DLD1 (cell line): ENCODE measurements at regions not wholly inside any gene's neighbourhood (a gene's known extent, or its start where the extent isn't known, plus 50 kb on each side); places are given as distances from the start of the nearest gene placed in this dataset.

Experiments used
- in situ Hi-C: cut with HindIII; loops from 2 replicates; pipeline ENCODE4 v1.10.0; 2017; ENCODE audit warnings: low sequenced_read_pairs

DNA sequence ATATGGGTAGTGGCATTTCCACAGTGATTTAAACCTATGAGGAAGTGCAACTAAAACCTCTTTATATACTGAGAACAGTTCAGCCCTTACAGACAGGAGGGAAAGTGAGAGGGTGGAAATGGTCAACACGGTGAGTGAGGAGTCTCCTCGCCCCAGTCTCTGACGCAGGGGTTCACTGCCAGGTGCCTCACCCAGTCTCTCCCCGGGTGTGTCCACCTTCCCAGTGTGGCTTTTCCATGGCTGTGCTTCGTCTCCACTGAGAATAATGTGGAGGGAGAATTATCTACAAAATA is 116.6 kb upstream of the TOP3B start:
- in situ Hi-C loops, result no loop called here

GRCh38 chr22:22098457-22099193 is 116.0 kb upstream of the TOP3B start:
- in situ Hi-C loops, result no loop called here

- in situ Hi-C loops, result no loop called here
These were observed 115.2 kb upstream of the TOP3B start for GRCh38 chr22:22097727-22098228.

DNA sequence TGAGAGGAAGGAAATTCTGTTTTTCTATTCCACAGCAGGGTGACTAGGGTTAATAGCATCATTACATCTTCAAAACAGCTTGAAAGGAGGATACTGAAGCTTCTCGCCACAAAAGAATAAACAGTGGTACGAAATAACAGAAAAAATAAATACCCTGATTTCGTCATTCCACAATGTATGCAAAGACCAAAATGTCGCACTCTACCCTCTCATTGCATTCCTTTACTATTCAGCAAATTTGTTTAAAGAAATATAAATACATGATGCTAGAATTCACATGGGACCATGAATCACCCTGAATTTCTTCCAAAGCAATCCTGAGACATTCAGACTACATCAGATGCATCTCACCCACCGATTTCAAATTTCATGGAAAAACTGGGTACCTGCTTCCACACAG is 112.3 kb upstream of the TOP3B start:
- in situ Hi-C loops, result no loop called here

DNA sequence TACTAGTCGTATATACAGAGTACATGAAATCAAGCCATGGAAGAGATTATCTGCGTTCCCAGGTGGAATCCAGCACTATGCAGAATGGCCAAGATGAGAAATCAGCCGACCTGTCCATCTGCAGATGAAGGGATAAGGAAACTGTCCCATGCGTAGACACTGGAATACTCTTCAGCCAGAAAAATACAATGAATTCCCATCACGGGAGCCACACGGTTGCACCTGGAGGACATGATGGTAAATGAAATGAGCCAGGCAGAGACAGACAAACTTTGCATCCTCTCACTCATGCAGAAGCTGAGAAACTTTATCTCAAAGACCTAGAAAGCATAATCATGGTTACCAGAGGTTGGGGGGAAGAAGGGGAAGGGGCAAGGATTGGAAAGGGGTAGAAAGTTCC is 111.9 kb upstream of the TOP3B start:
- in situ Hi-C loops, result no loop called here

- in situ Hi-C loops, result no loop called here
These were observed 111.2 kb upstream of the TOP3B start for GRCh38 chr22:22093743-22094142.

DNA sequence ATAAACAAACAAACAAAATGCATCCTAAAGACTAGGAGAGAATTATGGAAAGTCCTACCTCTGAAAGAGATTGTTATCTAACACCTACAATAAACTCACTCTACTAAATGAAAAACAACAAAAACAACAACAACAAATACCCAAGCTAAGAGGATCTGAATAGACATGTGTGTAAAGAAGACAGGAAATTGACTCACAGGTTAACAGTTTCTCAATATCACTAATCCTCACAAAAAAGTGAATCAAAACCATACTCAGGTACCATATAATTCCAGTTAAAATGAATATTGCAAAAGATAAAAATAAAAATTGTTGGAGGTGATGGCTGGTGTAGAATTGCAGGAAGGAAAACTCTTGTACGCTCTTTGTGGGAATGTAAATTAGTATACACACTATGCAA is 110.4 kb upstream of the TOP3B start:
- in situ Hi-C loops, result no loop called here

DNA sequence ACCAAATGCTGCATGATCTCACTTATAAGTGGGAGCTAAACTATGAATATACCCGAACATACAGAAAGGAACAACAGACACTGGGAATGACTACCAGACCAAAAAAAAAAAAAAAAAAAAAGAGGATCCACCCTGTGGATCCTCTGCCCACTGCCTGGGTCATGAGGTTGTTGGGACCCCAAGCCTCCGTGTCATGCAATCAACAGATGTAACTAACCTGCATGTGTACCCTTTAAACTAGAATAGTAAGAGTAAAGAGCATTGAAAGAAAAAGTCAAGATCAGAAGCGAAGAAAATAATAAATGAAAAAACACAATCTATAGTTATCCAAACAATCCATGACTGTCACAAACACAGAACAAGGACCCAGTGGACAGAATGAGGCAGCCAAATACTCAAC is 109.5 kb upstream of the TOP3B start:
- in situ Hi-C loops, result no loop called here

DNA sequence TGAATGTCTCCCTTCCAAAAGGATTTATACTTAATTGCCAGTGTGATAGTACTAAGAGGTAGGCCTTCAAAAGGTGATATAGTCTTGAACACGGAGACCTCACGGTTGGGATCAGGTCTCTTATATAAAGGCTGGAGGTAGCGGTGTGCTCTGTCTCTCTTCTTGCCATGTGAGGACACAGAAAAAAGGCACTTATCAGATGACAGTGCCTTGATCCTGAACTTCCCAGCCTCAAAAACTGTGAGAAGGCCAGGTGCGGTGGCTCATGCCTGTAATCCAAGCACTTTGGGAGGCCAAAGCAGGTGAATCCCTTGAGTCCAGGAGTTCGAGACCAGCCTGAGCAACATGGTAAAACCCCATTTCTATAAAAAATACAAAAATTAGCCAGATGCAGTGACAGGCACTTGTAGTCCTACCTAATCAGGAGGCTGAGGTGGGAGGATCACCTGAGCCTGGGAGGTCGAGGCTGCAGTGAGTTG is 108.9 kb upstream of the TOP3B start:
- in situ Hi-C loops, result no loop called here

DNA sequence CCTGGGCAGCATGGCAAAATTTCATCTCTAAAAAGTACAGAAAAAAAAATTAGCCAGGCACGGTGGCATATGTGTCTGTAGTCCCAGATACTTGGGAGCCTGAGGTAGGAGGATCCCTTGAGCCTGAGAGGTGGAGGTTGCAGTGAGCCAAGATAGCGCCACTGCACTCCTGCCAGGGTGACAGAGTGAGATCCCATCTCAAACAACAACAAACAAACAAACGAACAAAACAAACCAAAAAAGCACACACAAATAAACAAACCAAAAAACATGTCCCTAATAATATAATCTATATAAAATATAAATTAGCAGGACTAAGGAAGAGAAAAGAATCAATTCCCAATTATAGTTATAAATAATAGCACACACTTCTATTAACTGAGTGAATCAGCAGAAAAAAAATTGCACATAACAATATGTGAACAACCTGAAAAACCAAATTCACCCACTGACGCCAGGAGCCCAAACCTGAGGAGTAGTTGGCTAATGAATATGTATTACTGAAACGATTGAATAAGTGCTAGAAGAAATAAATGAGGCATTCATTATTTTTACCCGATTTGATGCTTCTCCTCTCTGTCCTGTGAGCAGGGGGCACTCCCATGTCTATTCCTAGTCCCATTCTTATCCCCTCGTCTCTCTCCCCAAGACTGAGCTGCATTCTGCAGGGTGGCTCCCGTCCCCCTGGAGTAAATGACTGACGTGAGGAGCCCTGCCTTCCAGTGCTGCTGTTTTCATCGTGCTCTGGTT is 108.2 kb upstream of the TOP3B start:
- in situ Hi-C loops, result no loop called here

DNA sequence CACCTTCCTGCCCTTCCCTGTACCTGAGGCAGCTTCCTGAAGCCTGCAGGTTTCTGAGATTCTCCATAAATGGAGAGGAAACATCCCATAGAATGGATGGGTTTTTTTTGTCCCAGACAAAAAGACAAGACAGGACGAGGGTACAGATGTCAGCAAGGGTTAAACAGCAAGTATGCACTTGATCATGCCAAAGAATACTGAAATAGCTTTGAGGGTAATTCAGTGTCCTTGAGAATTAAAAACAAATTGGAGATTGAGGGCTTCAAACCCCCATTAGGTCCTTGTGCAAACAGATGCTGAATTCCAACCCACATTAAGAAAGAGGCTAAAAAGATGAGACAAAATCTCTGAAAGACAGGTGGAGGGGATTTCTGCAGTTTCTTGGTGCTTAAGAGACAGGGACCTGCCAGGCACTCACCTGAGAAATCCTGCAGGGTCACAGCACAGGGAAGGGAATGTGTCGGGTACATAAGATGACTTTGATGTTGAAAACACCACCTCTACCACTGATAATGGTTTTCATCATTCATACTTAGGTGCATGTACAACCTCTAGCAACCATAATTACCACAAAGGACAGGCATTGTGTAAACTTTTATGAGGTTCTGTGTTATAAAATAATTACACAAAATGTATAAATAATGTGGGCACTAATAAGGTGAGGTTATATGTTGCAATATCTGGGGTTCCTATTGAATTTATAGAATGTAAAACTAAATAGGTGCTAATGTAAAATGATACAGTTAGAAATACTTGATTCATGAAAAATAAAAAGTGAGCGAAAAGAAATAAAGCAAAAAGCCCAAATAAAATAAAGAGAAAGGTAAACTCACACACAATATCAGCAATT is 107.1 kb upstream of the TOP3B start:
- in situ Hi-C loops, result no loop called here

- in situ Hi-C loops, result no loop called here
These were observed 106.3 kb upstream of the TOP3B start for GRCh38 chr22:22088658-22089458.

- in situ Hi-C loops, result no loop called here
These were observed 105.5 kb upstream of the TOP3B start for GRCh38 chr22:22087854-22088657.

DNA sequence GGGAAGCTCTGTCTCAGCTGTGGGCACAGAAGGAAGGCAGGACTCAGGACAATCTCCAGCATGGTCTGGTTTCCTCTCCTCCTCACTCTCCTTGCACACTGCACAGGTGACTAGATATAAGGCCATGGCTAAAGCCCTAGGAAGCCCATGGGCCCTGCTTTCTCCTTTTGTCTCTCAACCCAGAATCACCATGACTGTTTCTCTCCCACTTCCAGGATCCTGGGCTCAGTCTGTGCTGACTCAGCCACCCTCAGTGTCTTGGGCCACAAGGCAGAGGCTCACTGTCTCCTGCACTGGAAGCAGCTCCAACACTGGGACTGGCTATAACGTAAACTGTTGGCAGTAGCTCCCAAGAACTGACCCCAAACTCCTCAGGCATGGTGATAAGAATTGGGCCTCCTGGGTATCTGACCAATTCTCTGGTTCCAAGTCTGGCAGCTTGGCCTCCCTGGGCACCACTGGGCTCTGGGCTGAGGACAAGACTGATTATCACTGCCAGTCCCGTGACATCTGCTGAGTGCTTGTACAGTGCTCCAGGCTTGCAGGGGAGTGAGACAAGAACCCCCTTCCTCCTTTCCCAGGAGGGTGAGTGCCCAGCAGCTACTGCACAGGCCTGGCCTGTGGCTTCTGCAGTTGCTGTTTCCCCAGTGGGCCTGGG is 104.0 kb upstream of the TOP3B start:
- in situ Hi-C loops, result no loop called here

DNA sequence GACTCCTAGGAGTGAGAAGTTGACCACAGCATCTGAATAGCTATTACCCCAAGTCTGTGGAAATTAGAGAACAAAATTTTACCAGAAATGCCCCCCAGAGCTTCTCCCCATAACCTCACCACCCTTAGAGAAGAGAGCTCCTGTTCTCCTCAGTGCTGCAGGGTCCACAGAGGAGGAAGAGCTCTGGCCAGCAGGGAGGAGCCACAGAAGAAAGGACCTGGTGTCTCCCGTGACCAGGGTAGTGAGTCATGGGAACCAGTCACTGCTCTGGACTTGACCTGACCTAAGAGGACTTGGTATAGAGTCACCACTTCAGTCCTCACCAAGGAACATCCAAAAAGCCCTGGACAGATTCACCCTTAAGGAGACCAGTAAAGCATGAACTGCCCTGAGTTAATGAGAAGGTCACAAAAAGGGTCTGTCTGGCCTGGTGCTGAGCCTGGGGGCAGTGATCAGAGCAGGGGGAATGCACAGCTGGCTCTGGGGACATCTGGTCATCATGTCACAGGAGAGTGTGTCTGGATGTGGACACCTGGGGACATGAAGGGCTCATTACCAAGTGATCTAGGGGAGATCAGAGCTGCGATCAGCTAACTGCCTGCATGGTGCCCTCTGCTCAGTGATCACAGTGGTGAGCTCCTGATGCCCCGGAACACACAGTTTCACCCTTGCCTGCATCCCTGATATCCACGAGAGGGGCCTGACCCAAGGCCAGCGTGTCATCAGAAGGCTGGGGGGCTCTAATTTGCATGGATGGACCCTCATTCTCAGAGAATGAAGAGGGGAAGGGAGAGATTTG is 103.3 kb upstream of the TOP3B start:
- in situ Hi-C loops, result no loop called here

- in situ Hi-C loops, result no loop called here
These were observed 101.6 kb upstream of the TOP3B start for GRCh38 chr22:22084089-22084711.

- in situ Hi-C loops, result no loop called here
These were observed 100.4 kb upstream of the TOP3B start for GRCh38 chr22:22082960-22083359.

DNA sequence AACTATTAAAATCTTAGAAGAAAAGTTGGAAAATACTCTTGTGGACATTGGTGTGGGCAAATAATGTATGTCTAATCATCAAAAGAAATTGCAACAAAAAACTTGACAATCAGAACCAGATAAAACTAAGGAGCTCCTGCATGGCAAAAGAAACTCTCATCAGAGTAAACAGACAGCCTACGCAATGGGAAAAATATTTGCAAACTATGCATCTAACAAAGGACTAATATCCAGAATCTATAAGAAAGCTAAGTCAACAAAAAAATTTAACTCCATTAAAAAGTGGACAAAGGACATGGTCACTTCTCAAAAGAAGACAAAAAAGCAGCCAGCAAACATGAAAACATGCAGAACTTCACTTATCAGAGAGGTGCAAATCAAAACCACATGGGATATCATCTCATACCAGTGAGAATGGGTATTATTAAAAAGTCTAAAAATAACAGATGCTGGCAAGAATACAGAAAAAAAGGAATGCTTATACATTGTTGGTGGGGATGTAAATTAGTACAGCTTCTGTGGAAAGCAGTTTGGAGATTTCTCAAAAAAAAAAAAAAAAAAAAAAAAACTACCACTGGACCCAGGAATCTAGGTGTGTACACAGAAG is 99.7 kb upstream of the TOP3B start:
- in situ Hi-C loops, result no loop called here
